ENCODE measurements at regions not wholly inside any gene's neighbourhood (a gene's known extent, or its start where the extent isn't known, plus 50 kb on each side); places are given as distances from the start of the nearest gene placed in this dataset.

GRCh38 chr2:43078781-43079755 lies 147.3 kb downstream of the ZFP36L2 start:
- no peaks in the 10 kb centered on the region for H3K9me2 ChIP-seq (ENCODE audit: insufficient read depth)
- Mint-ChIP-seq H3K27ac (no peak overlapping the region), H3K9me3 (no peaks in the 10 kb centered on the region), H3K36me3 (ENCODE audit: low read depth) (no peaks in the 10 kb centered on the region), H3K4me1 (peaks cover 19% of the 10 kb centered on the region), H3K27me3 (ENCODE audit: insufficient read depth, low read depth, poor library complexity) (peaks cover 14% of the 10 kb centered on the region), H3K4me3 (no peak overlapping the region)
- no peak for ATAC-seq
- no peak overlapping the region for H3K27ac ChIP-seq (ENCODE audit: low read depth)
- no peak overlapping the region for H3K4me3 ChIP-seq
- TF ChIP-seq EZH2phosphoT487 (IDR thresholded peaks at IDR 0.05; ENCODE audit: unreplicated experiment) (no peak), POLR2AphosphoS5 (IDR thresholded peaks at IDR 0.05; ENCODE audit: low read depth) (no peak), NANOG (IDR thresholded peaks at IDR 0.05; ENCODE audit: borderline replicate concordance) (no peak), JUNB (IDR thresholded peaks at IDR 0.05; ENCODE audit: unreplicated experiment) (no peak), CTCF (conservative IDR thresholded peaks at IDR 0.05; ENCODE audit: low read depth in 2 of 2) (no peak), ETS1 (IDR thresholded peaks at IDR 0.05) (no peak), ZNF114 (CRISPR knock-in tag; IDR thresholded peaks at IDR 0.05) (no peak), STAT1 (IDR thresholded peaks at IDR 0.05; ENCODE audit: unreplicated experiment) (no peak), CREB1 (CRISPR knock-in tag; IDR thresholded peaks at IDR 0.05; ENCODE audit: low read depth) (no peak), REST (IDR thresholded peaks at IDR 0.05; ENCODE audit: unreplicated experiment) (no peak), ZNF331 (CRISPR knock-in tag; IDR thresholded peaks at IDR 0.05; ENCODE audit: low read depth) (no peak), ZNF462 (CRISPR knock-in tag; IDR thresholded peaks at IDR 0.05) (no peak), EZH2 (IDR thresholded peaks at IDR 0.05; ENCODE audit: low read depth, unreplicated experiment) (no peak)
- no peaks in the 10 kb centered on the region for H3F3A ChIP-seq (replicated peaks; ENCODE audit: low read depth)
- H3K27me3 ChIP-seq (ENCODE audit: insufficient read depth), result no peaks in the 10 kb centered on the region
- H3K4me1 ChIP-seq (ENCODE audit: insufficient read depth), result peaks cover 6% of the 10 kb centered on the region
- DNase-seq (ENCODE audit: low spot score), result no peak
- no peaks in the 10 kb centered on the region for H4K20me1 ChIP-seq (replicated peaks; ENCODE audit: insufficient read depth)
- no peaks in the 10 kb centered on the region for H3K79me2 ChIP-seq (replicated peaks; ENCODE audit: insufficient read depth)
- H3K36me3 ChIP-seq (ENCODE audit: insufficient read depth), result no peaks in the 10 kb centered on the region; the same call in 1 of the 2 replicates
- no peak overlapping the region for H2AFZ ChIP-seq
- H3K4me2 ChIP-seq, result no peak overlapping the region

Measured in GM23338 (cell line).